SK-N-SH treated with all-trans-retinoic acid at 6 μM for 48 hours (cell line): ENCODE measurements at regions not wholly inside any gene's neighbourhood (a gene's known extent, or its start where the extent isn't known, plus 50 kb on each side); places are given as distances from the start of the nearest gene placed in this dataset.

Experiments used
- CSDC2 ChIP-seq: fragments of 250-450 bp; sonication (Bioruptor Pico); IDR thresholded peaks from 2 replicates; pipeline ENCODE4 v1.5.0; 2020; ENCODE audit warnings: mild to moderate bottlenecking, moderate library complexity
- CSRNP3 ChIP-seq: fragments of 250-450 bp; sonication (Bioruptor Pico); IDR thresholded peaks from 2 replicates; pipeline ENCODE4 v1.5.1; 2021; ENCODE audit warnings: mild to moderate bottlenecking, moderate library complexity
- ESRRG ChIP-seq: fragments of 250-450 bp; sonication (Bioruptor Pico); IDR thresholded peaks from 2 replicates; pipeline ENCODE4 v1.6.1; 2021; ENCODE audit warnings: mild to moderate bottlenecking
- OSR1 ChIP-seq: fragments of 250-450 bp; sonication (Bioruptor Pico); IDR thresholded peaks from 2 replicates; pipeline ENCODE4 v1.8.0; 2022; ENCODE audit warnings: moderate library complexity, mild to moderate bottlenecking, inconsistent platforms
- ZC3H10 ChIP-seq: fragments of 250-450 bp; sonication (Bioruptor Pico); IDR thresholded peaks from 2 replicates; pipeline ENCODE4 v1.5.1; 2021; ENCODE audit warnings: mild to moderate bottlenecking, moderate library complexity
- ZFP3 ChIP-seq: fragments of 250-450 bp; sonication (Bioruptor Pico); IDR thresholded peaks from 2 replicates; pipeline ENCODE4 v1.5.0; 2020; ENCODE audit warnings: mild to moderate bottlenecking, moderate library complexity
- ZNF70 ChIP-seq: fragments of 450-650 bp; formaldehyde crosslinking; IDR thresholded peaks from 2 replicates; pipeline ENCODE4 v1.5.0; 2020; ENCODE audit warnings: mild to moderate bottlenecking, moderate library complexity
- TF ChIP-seq, protein P1 (sequence below): fragments of 250-450 bp; sonication (Bioruptor Pico); IDR thresholded peaks from 2 replicates; pipeline ENCODE4 v1.8.0; 2020; ENCODE audit warnings: mild to moderate bottlenecking, moderate library complexity, borderline replicate concordance

DNA sequence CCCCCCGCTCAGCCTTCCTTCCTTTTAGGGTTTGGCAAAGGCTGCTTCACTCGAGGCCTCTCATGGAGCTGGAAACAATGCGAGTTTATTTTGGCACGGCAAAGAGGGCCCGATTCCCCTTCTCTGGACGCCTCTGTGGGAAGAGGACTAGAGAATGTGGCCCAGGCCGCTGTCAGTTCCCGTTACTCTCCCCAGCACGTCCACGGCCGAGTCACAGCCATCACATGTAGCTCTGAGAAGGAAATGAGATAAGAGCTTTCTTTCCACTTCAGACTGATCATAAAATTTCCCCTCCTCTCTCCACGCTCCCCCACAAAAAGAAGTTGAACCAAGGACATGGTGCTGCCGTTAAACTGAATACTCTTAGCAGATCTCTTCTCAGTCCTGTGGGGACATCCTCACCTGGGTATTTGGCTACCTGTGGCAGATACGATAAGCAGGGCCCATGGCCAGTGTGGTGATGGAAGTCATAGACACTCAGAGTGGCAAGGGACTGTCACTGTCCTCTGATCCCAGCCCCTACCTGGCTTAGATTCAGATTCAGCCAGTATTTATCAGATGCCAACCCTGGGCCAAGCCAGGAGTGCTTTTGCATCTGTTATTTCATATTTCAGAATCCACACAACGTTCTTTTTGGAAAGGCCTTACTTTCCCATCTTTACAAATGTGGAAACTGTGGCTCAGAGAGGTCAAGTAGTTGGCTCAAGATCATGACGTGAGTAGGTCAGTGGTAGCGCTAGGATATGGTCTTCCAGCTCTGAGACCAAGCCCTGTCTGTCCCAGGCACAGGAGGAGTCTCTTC lies 101.2 kb downstream of the MCFD2 start:
- TF ChIP-seq CSRNP3 (CRISPR knock-in tag) (no peak), ZNF70 (CRISPR knock-in tag) (no peak), OSR1 (CRISPR knock-in tag) (no peak), ZC3H10 (CRISPR knock-in tag) (no peak), ZFP3 (CRISPR knock-in tag) (no peak), ESRRG (CRISPR knock-in tag) (no peak), CSDC2 (CRISPR knock-in tag) (no peak)
- TF ChIP-seq, protein P1, sequence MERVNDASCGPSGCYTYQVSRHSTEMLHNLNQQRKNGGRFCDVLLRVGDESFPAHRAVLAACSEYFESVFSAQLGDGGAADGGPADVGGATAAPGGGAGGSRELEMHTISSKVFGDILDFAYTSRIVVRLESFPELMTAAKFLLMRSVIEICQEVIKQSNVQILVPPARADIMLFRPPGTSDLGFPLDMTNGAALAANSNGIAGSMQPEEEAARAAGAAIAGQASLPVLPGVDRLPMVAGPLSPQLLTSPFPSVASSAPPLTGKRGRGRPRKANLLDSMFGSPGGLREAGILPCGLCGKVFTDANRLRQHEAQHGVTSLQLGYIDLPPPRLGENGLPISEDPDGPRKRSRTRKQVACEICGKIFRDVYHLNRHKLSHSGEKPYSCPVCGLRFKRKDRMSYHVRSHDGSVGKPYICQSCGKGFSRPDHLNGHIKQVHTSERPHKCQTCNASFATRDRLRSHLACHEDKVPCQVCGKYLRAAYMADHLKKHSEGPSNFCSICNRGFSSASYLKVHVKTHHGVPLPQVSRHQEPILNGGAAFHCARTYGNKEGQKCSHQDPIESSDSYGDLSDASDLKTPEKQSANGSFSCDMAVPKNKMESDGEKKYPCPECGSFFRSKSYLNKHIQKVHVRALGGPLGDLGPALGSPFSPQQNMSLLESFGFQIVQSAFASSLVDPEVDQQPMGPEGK (CRISPR knock-in tag) = no peak
